GM23248 (cell line): ENCODE measurements at regions not wholly inside any gene's neighbourhood (a gene's known extent, or its start where the extent isn't known, plus 50 kb on each side); places are given as distances from the start of the nearest gene placed in this dataset.

Source experiments
- DNase-seq: peaks from one replicate; pipeline ENCODE4 v3.0.0-alpha.2; 2015
- H2AFZ ChIP-seq: fragments of 200-600 bp; sonication (generic); 2 replicates; pipeline ENCODE4 v1.6.1; 2016; ENCODE audit warnings: antibody characterized with exemption
- H3F3A ChIP-seq: fragments of 200-600 bp; sonication (generic); 2 replicates; pipeline ENCODE4 v1.6.1; 2016; ENCODE audit warnings: mild to moderate bottlenecking, antibody characterized with exemption, mixed run types; ENCODE audit not compliant: insufficient read depth
- H3K27ac ChIP-seq: fragments of 200-600 bp; sonication (generic); 2 replicates; pipeline ENCODE4 v1.5.1; 2016; ENCODE audit warnings: mild to moderate bottlenecking
- H3K27me3 ChIP-seq: fragments of 200-600 bp; sonication (generic); replicated peaks from 2 replicates; pipeline ENCODE4 v1.6.1; 2016; ENCODE audit warnings: mild to moderate bottlenecking; ENCODE audit not compliant: insufficient read depth
- H3K36me3 ChIP-seq: fragments of 200-600 bp; sonication (generic); 2 replicates; pipeline ENCODE4 v1.6.1; 2016; ENCODE audit warnings: low read depth, mild to moderate bottlenecking
- H3K4me1 ChIP-seq: fragments of 200-600 bp; sonication (generic); 2 replicates; pipeline ENCODE4 v1.6.1; 2016; ENCODE audit warnings: mild to moderate bottlenecking; ENCODE audit not compliant: insufficient read depth
- H3K4me2 ChIP-seq: fragments of 200-600 bp; sonication (generic); one replicate; pipeline ENCODE4 v1.6.1; 2016; ENCODE audit warnings: mild to moderate bottlenecking; ENCODE audit not compliant: unreplicated experiment
- H3K4me3 ChIP-seq: fragments of 200-600 bp; sonication (generic); 2 replicates; pipeline ENCODE4 v1.5.1; 2016; ENCODE audit warnings: mild to moderate bottlenecking
- H3K79me2 ChIP-seq: fragments of 200-600 bp; sonication (generic); 2 replicates; pipeline ENCODE4 v1.6.1; 2016; ENCODE audit warnings: mild to moderate bottlenecking; ENCODE audit not compliant: insufficient read depth
- H3K9ac ChIP-seq: fragments of 200-600 bp; sonication (generic); 2 replicates; pipeline ENCODE4 v1.6.1; 2016; ENCODE audit warnings: mild to moderate bottlenecking
- H3K9me2 ChIP-seq: fragments of 200-600 bp; sonication (generic); 2 replicates; pipeline ENCODE4 v1.6.1; 2016; ENCODE audit warnings: mixed run types, mild to moderate bottlenecking, moderate library complexity; ENCODE audit not compliant: insufficient read depth
- H3K9me3 ChIP-seq: fragments of 200-600 bp; sonication (generic); one replicate; pipeline ENCODE4 v1.6.1; 2017; ENCODE audit warnings: low read depth
- H4K20me1 ChIP-seq: fragments of 200-600 bp; sonication (generic); 2 replicates; pipeline ENCODE4 v1.6.0; 2016; ENCODE audit not compliant: insufficient read depth
- EZH2 ChIP-seq: fragments of 200-600 bp; sonication (generic); IDR thresholded peaks from 2 replicates; pipeline ENCODE4 v1.6.1; 2018; ENCODE audit warnings: antibody characterized with exemption, mild to moderate bottlenecking; ENCODE audit not compliant: insufficient read depth, poor library complexity, severe bottlenecking
- EZH2phosphoT487 ChIP-seq: fragments of 200-600 bp; sonication (generic); IDR thresholded peaks from 2 replicates; pipeline ENCODE4 v1.6.1; 2018; ENCODE audit warnings: antibody characterized with exemption, moderate library complexity, mild to moderate bottlenecking, low read depth; ENCODE audit not compliant: insufficient read depth
- WGBS, 2 experiments: methylation state at CpG; one replicate each; pipeline ENCODE4 v1.1.6; 2015 to 2017; ENCODE audit warnings: low lambda C conversion rate in 2 of 2, low coverage in 1 of 2; ENCODE audit errors: missing lambda C conversion rate in 2 of 2; 5-methylcytosine and 5-hydroxymethylcytosine counted together
- in situ Hi-C: fragments of 300-500 bp; cut with MboI; formaldehyde crosslinking; loops from 2 replicates; pipeline ENCODE4 v1.15.0; 2020

- H2AFZ ChIP-seq = peak overlapping the region; percentile 53
Measured at GRCh38 chr4:38565271-38566199, 98.5 kb upstream of the KLF3 start.

DNA sequence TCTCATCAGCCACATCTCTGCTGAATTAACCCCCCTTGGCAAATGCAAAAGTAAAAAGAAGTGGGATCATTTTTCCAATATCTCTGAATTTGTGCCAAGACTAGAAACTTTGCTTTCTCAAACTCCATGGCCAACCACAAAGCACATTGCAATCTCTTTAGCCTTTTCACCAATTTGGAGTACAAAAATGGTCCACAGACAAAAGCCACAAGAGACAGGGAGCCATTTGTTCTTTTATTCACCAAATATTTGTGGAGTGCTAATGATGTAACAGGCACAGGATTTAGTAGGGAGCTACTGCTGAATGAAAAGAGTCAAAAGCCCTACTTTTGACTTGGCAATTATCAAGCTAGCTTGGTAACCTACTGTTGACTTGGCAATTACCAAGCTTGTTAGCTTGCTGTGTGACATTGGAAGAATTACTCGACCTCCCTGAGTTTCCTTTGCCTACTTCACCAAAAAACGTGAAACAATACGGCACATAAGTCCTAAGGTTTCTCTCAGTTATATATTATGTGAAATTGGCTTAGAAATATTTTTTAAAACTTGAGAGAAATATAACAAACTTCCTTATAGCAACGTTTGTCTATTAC, 97.1 kb upstream of the KLF3 start:
- Histone ChIP-seq H3K27ac (no peak overlapping the region), H3K4me3 (no peak overlapping the region), H3K36me3 (no peaks in the 10 kb centered on the region), H3K9me2 (no peaks in the 10 kb centered on the region), H2AFZ (no peak overlapping the region), H3K79me2 (no peaks in the 10 kb centered on the region), H3K9ac (no peak overlapping the region), H3K4me2 (no peak overlapping the region), H3F3A (0 out of 2 replicates have a peak, but pooled peaks cover 12% of the 10 kb centered on the region), H4K20me1 (no peaks in the 10 kb centered on the region), H3K4me1 (peaks cover 16% of the 10 kb centered on the region), H3K27me3 (no peaks in the 10 kb centered on the region), H3K9me3 (no peaks in the 10 kb centered on the region)
- WGBS, 2 experiments = 72 to 75% methylated on average over 4 of the region's 4 CpGs
- no peak for DNase-seq
- TF ChIP-seq EZH2phosphoT487 = no peak
- TF ChIP-seq EZH2 = no peak
- in situ Hi-C loops = no loop called here

More at GRCh38 chr4:38565271-38566199, 98.5 kb upstream of the KLF3 start:
- Histone ChIP-seq H3K27me3 (no peaks in the 10 kb centered on the region), H3K9me2 (no peaks in the 10 kb centered on the region), H3K4me2 (peak overlapping the region; percentile 15), H3K4me1 (peaks cover 16% of the 10 kb centered on the region), H3K9me3 (no peaks in the 10 kb centered on the region), H3F3A (0 out of 2 replicates have a peak, but pooled peaks cover 12% of the 10 kb centered on the region), H3K4me3 (no peak overlapping the region), H3K27ac (no peak overlapping the region), H3K36me3 (no peaks in the 10 kb centered on the region), H3K9ac (no peak overlapping the region), H3K79me2 (no peaks in the 10 kb centered on the region), H4K20me1 (no peaks in the 10 kb centered on the region)
- DNase-seq = peak; percentile 57
- in situ Hi-C loops = no loop called here
- 76 to 77% methylated on average over 12 of the region's 12 CpGs for WGBS, 2 experiments
- no peak for TF ChIP-seq EZH2

GRCh38 chr4:38567457-38567856, 96.5 kb upstream of the KLF3 start:
- H3K27me3 ChIP-seq = no peaks in the 10 kb centered on the region
- TF ChIP-seq EZH2phosphoT487 (no peak), EZH2 (no peak)
- 0 out of 2 replicates have a peak, but pooled peaks cover 12% of the 10 kb centered on the region for H3F3A ChIP-seq
- H3K4me3 ChIP-seq = no peak overlapping the region
- no peaks in the 10 kb centered on the region for H3K9me2 ChIP-seq
- no peak overlapping the region for H3K9ac ChIP-seq
- no peaks in the 10 kb centered on the region for H4K20me1 ChIP-seq
- H3K4me2 ChIP-seq = no peak overlapping the region
- H3K27ac ChIP-seq = no peak overlapping the region
- peaks cover 16% of the 10 kb centered on the region for H3K4me1 ChIP-seq
- DNase-seq = no peak
- no peaks in the 10 kb centered on the region for H3K36me3 ChIP-seq
- H2AFZ ChIP-seq = no peak overlapping the region
- 75 to 77% methylated on average over 5 of the region's 5 CpGs for WGBS, 2 experiments
- no peaks in the 10 kb centered on the region for H3K79me2 ChIP-seq
- H3K9me3 ChIP-seq = no peaks in the 10 kb centered on the region
- in situ Hi-C loops = no loop called here

- Histone ChIP-seq H3K27me3 (no peaks in the 10 kb centered on the region), H3K4me3 (no peak overlapping the region), H4K20me1 (no peaks in the 10 kb centered on the region), H2AFZ (no peak overlapping the region), H3K36me3 (no peaks in the 10 kb centered on the region), H3K9me2 (no peaks in the 10 kb centered on the region), H3F3A (0 out of 2 replicates have a peak, but pooled peaks cover 12% of the 10 kb centered on the region), H3K4me2 (no peak overlapping the region), H3K9me3 (no peaks in the 10 kb centered on the region), H3K27ac (no peak overlapping the region), H3K79me2 (no peaks in the 10 kb centered on the region), H3K4me1 (peaks cover 16% of the 10 kb centered on the region), H3K9ac (no peak overlapping the region)
- in situ Hi-C loops = no loop called here
- DNase-seq = no peak
- no peak for TF ChIP-seq EZH2
- no peak for TF ChIP-seq EZH2phosphoT487
- 87 to 90% methylated on average over 3 of the region's 3 CpGs for WGBS, 2 experiments
Measured at GRCh38 chr4:38568768-38569167, 95.2 kb upstream of the KLF3 start.
